GM12801 (cell line): ENCODE measurements at regions not wholly inside any gene's neighbourhood (a gene's known extent, or its start where the extent isn't known, plus 50 kb on each side); places are given as distances from the start of the nearest gene placed in this dataset.

Experiments used
- CTCF ChIP-seq: IDR thresholded peaks from one replicate; pipeline ENCODE4 v1.5.1; 2011; ENCODE audit warnings: control low read depth; ENCODE audit not compliant: insufficient read length; ENCODE audit errors: extremely low read depth

DNA sequence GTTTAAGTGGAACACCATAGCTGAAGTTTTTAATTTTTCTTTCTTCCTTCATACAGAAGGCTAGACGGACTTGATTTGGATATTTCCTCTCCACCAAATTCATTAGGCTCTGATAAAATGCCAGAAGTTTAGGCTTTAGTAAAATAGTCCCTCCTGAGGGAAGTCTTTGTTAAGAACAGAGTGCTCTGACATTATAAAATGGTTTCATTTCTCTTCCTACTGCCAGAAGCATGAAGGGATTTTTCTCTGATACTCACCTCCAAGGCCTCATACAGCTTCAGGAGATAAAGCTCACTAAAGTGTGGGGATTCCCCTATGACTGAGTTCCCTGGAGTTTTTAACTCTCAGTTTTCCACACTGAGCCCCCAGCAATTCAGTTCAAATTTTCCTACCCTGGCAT lies 1489.6 kb downstream of the REEP3 start:
- TF ChIP-seq CTCF, result no peak

GRCh38 chr10:65017523-65017922 lies 1496.3 kb downstream of the REEP3 start:
- no peak for TF ChIP-seq CTCF

DNA sequence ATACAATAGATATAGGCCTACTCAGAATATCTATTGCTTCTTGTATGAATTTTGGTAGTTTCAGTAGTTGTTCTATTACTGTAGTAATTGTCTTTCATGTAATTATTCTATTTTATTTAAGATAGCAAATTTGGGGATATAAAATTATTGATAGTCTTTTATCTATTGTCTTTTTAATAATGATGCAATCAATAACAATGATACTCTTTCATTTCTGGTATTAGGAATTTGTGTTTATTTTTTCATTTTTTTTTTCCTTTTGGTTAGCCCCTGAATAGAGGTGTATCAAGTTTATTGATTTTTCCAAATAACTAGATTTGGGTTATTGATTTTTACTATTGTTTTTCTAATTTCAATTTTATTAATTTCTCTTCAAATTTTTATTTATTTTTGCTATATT lies 1503.7 kb downstream of the REEP3 start:
- no peak for TF ChIP-seq CTCF

- no peak for TF ChIP-seq CTCF
Measured at GRCh38 chr10:65030263-65030662, 1509.1 kb downstream of the REEP3 start.

DNA sequence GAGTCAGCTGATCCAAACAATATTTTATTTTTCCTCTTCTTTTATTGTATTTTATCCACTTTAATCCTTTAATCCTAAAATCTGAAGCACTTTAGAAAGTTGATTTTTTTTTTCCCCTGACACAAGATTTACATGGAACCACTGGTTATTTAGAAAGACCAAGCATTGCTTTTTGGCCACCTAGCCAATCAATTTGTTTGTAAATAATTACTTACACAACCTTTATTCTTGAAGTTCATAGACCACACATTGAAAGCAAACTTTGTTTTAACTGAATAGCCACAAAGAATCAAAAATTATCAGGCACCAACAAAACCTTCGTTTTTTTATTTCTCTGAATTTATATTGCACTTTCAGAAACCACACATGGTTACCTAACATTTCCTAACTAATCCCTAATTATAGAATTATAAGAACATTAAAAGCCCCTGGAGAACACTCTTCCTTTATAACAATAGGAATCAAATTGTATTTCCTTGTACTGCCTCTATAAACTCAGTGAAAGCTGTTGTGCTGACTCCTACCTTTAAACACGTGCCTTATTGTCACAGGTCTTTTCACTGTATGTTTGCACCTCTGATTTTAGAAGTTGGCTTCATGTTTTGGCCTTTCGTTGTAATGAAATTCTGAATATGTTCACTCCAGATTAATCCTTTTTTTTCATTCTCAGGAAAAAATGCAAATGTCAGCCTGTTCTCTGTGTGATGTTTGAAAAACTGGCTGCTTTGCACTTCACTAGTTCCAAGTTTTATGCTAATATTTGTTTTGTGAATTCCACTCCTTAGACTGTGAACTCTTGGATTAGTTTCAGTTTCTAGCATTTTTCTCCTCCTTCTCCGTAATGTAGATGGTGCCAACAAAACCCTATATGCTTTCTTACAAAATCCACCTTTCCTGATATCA lies 1511.9 kb downstream of the REEP3 start:
- no peak for TF ChIP-seq CTCF

- no peak for TF ChIP-seq CTCF
Measured at GRCh38 chr10:65033957-65034356, 1512.8 kb downstream of the REEP3 start.

- no peak for TF ChIP-seq CTCF
Measured at GRCh38 chr10:65040796-65041195, 1519.6 kb downstream of the REEP3 start.
